TTC549 (cell line): ENCODE measurements at regions not wholly inside any gene's neighbourhood (a gene's known extent, or its start where the extent isn't known, plus 50 kb on each side); places are given as distances from the start of the nearest gene placed in this dataset.
A peak's percentile ranks its signal among the peaks of the same experiment; 100 is the strongest.
"Not testable (repeated sequence)": the region's sequence is repeated elsewhere in the genome, so short reads cannot be mapped to it uniquely, and the experiment has no call there.

ENCODE experiments used
- FAIRE-seq: peaks from 2 replicates; lab custom pipeline; 2012; peaks lifted over from hg19 to GRCh38; lab: Jason Lieb, UNC

DNA sequence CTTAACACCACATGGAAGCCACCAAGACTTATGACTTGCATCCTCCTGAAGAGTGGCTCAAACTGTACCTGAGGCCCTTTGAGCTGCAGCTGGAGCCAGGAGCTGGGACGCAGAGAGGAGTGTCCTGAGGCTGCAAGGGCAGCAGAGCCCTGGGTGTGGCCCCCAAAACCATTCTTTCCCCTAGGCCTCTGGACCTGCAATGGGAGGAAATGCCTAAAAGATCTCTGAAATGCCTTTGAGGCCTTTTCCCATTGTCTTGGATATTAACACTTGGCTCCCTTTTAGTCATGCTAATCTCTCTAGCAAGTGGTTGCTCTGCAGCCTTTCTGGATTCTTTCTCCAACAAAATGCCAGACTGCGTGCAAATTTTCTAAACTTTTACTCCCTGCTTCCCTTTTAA lies 156.1 kb downstream of the SLC38A4 start:
- no peak for FAIRE-seq

DNA sequence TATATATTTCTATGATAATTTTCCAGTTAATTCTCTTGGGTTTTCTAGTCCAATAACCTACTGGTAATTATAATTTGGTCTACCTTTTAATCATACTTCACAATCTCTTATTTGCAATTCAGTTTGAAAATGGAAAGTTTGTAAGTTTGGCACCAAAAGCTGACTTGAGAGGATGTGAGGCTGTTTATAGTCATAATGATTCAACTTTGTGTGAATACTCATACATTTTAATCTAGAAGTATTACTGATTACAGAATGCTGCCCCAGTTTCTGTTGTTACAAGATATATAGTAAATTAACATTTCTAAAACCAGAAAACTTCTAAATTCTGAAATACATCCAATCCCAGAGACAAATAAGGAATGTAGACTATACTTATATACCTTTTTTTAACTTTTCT lies 158.2 kb downstream of the SLC38A4 start:
- no peak for FAIRE-seq

GRCh38 chr12:46664761-46665287 lies 161.0 kb downstream of the SLC38A4 start:
- FAIRE-seq, result peak; percentile 46

DNA sequence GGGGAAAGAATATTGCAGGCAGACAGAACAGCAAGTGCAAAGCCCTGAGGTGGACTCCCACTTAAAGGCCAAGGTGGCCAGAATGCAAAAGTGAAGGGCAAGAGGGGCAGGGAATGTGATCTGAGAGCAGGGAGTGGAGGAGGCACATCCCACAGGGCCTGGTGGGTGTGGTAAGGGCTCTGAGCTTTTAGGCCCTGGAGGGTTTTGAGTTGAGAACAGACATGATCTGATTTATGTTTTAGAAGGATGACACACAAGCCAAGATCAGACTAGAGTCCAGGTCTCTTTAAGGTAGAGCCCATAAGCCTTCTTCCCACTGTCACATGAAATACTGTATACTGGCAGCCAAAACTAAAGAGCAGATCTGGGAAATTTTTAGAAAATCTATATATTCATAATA lies 162.5 kb downstream of the SLC38A4 start:
- no peak for FAIRE-seq

DNA sequence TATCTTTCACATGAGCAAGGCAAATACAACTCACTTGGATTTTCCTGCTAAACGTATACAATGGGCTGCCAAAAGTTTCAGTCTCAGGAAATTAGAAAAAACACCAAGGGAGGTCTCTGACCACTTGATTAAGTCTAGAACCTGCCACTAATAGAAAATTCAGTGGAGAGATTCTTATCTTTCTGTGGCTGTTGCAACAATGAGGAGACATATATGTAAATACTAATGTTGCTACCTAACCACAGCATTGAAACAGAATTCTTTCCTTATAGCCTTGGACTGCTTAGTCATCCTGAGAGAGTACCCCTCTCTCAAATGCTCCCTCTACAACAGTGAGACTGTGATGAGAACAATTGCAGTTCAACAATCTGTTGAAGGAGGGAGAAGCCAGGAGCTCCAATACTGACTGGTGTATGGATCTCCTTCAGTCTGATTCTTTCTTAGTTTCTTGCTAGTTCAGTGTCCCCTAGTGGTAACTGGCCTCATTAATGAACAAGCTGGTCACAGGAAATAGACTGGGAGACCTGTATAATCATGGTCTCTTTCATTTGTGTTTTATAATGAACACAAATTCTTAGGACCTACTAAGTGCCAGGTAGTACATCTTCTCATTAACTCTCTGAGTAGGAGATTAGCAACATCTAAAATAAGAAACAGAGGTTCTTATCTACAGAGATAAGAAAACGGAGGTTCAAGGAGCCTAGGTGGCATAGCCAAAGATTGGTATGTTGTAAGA lies 164.5 kb downstream of the SLC38A4 start:
- peak; percentile 99 for FAIRE-seq

DNA sequence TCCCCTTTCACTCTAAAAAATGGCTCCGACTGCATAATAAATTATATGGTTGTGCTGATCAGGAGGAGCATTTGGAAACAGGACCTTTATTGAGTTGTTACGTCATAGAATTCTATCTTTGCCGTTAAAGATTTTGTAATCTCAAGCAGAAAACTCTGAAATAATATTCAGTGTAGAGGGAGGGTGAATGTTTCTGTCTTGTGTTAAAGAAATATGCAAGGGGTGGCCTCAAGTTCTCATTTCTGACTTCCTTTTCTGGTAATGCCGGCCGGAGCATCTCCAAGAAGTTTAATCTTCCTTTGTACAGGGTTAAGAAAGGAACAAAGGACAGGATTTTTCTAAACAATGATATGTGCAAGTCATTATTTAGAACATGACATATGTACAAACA lies 165.1 kb downstream of the SLC38A4 start:
- FAIRE-seq, result no peak

DNA sequence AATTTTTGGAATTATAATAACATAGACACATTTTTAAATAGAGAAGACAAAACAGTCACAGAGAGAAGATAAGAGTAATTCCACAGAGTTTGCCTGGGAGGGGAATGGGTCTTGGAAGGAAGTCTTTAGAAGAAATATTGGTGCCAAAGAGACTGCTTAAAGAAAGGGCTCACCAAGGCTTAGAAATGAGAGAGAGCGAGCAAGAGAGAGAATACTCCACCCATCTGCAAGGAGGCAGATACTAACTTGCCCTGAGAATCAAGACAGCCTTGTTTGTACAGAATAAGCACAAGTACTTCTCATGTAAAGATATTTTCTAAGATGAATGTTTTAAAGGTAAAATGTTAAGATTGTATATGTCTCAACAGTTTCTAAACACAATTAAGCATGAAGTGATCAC lies 165.5 kb downstream of the SLC38A4 start:
- no peak for FAIRE-seq

GRCh38 chr12:46659824-46660223 lies 166.0 kb downstream of the SLC38A4 start:
- no peak for FAIRE-seq

GRCh38 chr12:46659032-46659650 lies 166.7 kb downstream of the SLC38A4 start:
- no peak for FAIRE-seq

- FAIRE-seq, result peak; percentile 13
Observed at GRCh38 chr12:46657453-46658411, 168.1 kb downstream of the SLC38A4 start.

- FAIRE-seq, result not testable (repeated sequence)
Observed at GRCh38 chr12:46655984-46656383, 169.8 kb downstream of the SLC38A4 start.

DNA sequence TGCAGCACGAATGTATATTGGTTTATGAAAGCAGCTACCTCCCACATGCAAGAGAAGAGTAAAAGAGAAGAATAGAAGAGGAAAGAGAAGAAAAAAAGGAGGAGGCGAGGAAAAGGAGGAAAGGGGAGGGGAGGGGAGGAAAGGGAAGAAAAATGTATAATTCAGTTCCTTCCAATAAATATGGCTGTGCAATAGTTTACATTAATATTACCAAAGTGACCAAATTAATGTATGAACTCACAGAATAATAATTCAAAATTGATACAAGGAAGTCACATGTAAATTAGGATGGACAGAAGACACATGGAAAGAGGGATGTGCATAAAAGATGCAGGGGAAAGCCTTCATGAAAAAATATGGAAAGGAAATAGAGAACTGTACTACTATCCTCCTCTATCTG lies 172.5 kb downstream of the SLC38A4 start:
- no peak for FAIRE-seq

- no peak for FAIRE-seq
Observed at GRCh38 chr12:46652692-46653091, 173.1 kb downstream of the SLC38A4 start.

DNA sequence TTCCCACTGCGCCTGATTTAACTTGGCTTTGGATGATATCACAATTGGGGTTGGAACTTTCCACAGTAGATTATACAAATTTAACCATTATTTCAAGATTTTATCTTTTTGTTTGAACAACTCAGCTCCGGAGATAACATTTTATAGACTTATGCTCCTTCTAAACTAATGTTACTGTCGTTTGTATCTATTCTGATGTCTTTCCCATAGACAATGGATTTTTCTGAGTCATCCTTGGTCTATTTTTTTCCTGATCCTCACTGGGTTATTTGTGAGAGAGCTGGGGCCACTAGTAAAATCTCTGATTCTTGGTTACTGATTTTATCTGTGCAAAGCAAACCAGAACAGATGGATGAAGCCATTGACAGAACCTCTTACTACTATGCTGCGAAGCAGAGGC lies 175.1 kb downstream of the SLC38A4 start:
- FAIRE-seq, result no peak

- no peak for FAIRE-seq
Observed at GRCh38 chr12:46649433-46649832, 176.4 kb downstream of the SLC38A4 start.

DNA sequence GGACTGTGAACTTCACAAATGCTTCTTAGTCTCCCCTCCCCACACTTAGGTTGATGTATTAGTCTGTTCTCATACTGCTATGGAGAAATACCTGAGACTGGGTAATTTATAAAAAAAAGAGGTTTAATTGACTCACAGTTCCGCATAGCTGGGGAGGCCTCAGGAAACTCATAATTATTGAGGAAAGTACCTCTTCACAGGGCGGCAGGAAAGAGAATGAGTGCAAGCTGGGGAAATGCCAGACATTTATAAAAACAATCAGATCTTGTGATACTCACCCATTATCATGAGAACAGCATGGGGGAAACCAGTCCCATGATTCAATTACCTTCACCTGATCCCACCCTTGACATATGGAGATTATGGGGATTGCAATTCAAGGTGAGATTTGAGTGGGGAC lies 178.8 kb downstream of the SLC38A4 start:
- FAIRE-seq, result no peak

DNA sequence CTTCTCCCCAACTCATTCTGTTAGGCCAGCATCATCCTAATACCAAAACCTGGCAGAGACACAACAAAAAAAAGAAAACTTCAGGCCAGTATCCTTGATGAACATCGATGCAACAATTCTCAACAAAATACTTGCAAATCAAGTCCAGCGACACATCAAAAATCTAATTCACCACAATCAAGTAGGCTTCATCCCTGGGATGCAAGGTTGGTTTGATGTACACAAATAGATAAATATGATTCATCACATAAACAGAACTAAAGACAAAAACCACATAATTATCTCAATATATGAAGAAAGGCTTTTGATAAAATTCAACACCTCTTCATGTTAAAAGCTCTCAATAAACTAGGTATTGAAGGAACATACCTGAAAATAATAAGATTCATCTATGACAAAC lies 184.1 kb downstream of the SLC38A4 start:
- not testable (repeated sequence) for FAIRE-seq

- no peak for FAIRE-seq
Observed at GRCh38 chr12:46635818-46636217, 190.0 kb downstream of the SLC38A4 start.

DNA sequence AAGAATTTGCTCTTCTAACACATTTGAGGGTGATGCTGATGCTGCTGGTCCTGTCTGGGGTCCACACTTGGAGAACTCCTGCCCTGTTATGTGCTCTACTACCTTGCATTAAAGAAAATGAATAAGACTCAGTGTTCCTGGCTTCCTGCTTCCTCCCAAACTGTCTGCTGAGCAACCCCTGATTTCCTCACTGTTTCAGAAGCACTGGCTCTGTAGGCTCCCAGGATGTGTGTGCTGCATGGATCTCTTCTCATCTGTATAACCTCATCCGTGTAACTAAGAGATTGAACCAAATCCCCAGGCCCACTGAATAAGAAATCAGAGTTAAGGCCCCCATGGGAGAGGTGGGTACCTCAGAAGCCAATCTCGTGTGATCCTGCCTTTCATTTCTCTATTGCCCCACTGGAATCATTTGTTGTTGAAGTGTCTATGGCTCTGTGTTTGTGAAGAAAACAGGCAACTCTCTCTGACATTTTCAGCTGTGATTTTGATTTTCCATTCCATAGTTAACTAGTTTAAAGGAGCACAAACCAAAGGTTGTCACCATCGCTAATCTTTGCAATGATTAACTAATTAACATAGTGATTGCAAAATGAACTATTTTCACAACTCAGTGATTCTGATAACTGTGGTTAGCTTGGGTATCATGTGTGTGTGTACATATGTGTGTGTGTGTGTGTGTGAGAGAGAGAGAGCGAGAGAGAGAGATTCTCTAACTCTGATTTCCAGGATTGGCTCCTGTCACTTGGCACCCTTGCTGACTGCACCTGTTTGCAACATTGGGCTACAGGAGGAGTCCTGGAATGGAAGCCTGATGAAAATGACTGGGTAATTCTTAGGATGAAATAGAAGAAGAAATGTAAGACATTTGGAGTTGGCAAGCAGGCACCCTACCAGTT lies 196.2 kb downstream of the SLC38A4 start:
- FAIRE-seq, result no peak

DNA sequence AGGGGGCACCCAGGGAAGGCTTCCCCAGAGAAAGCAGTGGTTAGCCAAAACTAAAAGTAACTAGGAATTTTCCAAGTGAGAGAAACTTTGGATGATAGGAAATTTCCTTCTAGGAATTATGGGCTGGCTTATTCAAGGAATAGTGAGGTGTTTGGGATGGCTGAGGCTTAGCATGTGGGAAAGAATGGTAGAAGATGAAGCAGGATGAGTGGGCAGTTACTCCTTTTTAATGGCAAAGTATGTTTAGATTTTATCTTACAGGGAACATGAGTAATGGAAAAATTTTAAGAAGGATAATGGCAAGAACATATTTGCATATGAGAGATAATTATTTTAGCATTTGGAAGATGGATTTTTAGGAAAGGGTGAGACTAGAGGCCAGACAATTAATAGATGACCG lies 197.6 kb downstream of the SLC38A4 start:
- no peak for FAIRE-seq

GRCh38 chr12:46627686-46628085 lies 198.1 kb downstream of the SLC38A4 start:
- no peak for FAIRE-seq

DNA sequence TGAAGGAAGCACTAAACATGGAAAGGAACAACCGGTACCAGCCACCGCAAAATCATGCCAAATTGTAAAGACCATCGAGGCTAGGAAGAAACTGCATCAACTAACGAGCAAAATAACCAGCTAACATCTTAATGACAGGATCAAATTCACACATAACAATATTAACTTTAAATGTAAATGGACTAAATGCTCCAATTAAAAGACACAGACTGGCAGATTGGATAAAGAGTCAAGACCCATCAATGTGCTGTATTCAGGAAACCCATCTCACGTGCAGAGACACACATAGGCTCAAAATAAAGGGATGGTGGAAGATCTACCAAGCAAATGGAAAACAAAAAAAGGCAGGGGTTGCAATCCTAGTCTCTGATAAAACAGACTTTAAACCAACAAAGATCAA lies 206.3 kb downstream of the SLC38A4 start:
- not testable (repeated sequence) for FAIRE-seq
